GM18867 (cell line): ENCODE measurements at regions not wholly inside any gene's neighbourhood (a gene's known extent, or its start where the extent isn't known, plus 50 kb on each side); places are given as distances from the start of the nearest gene placed in this dataset.
"Not testable (repeated sequence)": the region's sequence is repeated elsewhere in the genome, so short reads cannot be mapped to it uniquely, and the experiment has no call there.

Experiments
- ATAC-seq: cut with Tn5 transposase; IDR thresholded peaks from one replicate; pipeline ENCODE4 v1.9.1; 2021; ENCODE audit warnings: mild to moderate bottlenecking, moderate library complexity; ENCODE audit not compliant: unreplicated experiment

GRCh38 chr17:16888413-16889087 lies 83.4 kb downstream of the TNFRSF13B start:
- no peak for ATAC-seq

GRCh38 chr17:16887523-16888095 lies 84.3 kb downstream of the TNFRSF13B start:
- no peak for ATAC-seq

GRCh38 chr17:16886655-16887322 lies 85.1 kb downstream of the TNFRSF13B start:
- peak; percentile 74 for ATAC-seq

- not testable (repeated sequence) for ATAC-seq
Measured at GRCh38 chr17:16885204-16885603, 86.7 kb downstream of the TNFRSF13B start.

- ATAC-seq, result not testable (repeated sequence)
Measured at GRCh38 chr17:16882926-16883265, 89.0 kb downstream of the TNFRSF13B start.

- no peak for ATAC-seq
Measured at GRCh38 chr17:16882243-16882925, 89.5 kb downstream of the TNFRSF13B start.

- no peak for ATAC-seq
Measured at GRCh38 chr17:16881239-16881924, 90.5 kb downstream of the TNFRSF13B start.

- ATAC-seq, result no peak
Measured at GRCh38 chr17:16880843-16881230, 91.1 kb downstream of the TNFRSF13B start.

- ATAC-seq, result no peak
Measured at GRCh38 chr17:16880121-16880842, 91.6 kb downstream of the TNFRSF13B start.

- ATAC-seq, result no peak
Measured at GRCh38 chr17:16879686-16880085, 92.2 kb downstream of the TNFRSF13B start.

GRCh38 chr17:16878606-16879005 lies 93.3 kb downstream of the TNFRSF13B start:
- no peak for ATAC-seq

GRCh38 chr17:16878084-16878483 lies 93.8 kb downstream of the TNFRSF13B start:
- no peak for ATAC-seq

GRCh38 chr17:16877099-16877498 lies 94.8 kb downstream of the TNFRSF13B start:
- no peak for ATAC-seq

- ATAC-seq, result no peak
Measured at GRCh38 chr17:16875662-16876061, 96.3 kb downstream of the TNFRSF13B start.

GRCh38 chr17:16874216-16874615 lies 97.7 kb downstream of the TNFRSF13B start:
- ATAC-seq, result not testable (repeated sequence)

GRCh38 chr17:16873174-16874035 lies 98.5 kb downstream of the TNFRSF13B start:
- ATAC-seq, result no peak

GRCh38 chr17:16872351-16873173 lies 99.4 kb downstream of the TNFRSF13B start:
- no peak for ATAC-seq

- not testable (repeated sequence) for ATAC-seq
Measured at GRCh38 chr17:16871446-16872190, 100.3 kb downstream of the TNFRSF13B start.
